ENCODE measurements at regions not wholly inside any gene's neighbourhood (a gene's known extent, or its start where the extent isn't known, plus 50 kb on each side); places are given as distances from the start of the nearest gene placed in this dataset.

- no peaks in the 10 kb centered on the region for H3K79me2 ChIP-seq (ENCODE audit: insufficient read depth, low read length)
- H3K4me3 ChIP-seq (ENCODE audit: low read depth in 1 of 2, low read length in 2 of 2) = no peak overlapping the region
- peak overlapping the region; percentile 91 for H3K27ac ChIP-seq (ENCODE audit: low read length)
- no peaks in the 10 kb centered on the region for H3K27me3 ChIP-seq (ENCODE audit: insufficient read depth, low read length, poor library complexity)
- H4K20me1 ChIP-seq (ENCODE audit: insufficient read depth, low read length) = no peaks in the 10 kb centered on the region
- peak overlapping the region; percentile 36; the same call in 1 of the 2 replicates for H3K4me2 ChIP-seq (ENCODE audit: insufficient read depth, low read length)
- DNase-seq = no peak
- ATAC-seq (ENCODE audit: insufficient read depth, low read depth) = peak; percentile 20; the same call in 2 of the 3 replicates
- H3K4me1 ChIP-seq (ENCODE audit: insufficient read depth, low read length) = peaks cover 51% of the 10 kb centered on the region
- H2AFZ ChIP-seq (ENCODE audit: low read depth, low read length) = 0 out of 2 replicates have a peak overlapping the region, but pooled peaks have one; percentile 22
- no peaks in the 10 kb centered on the region for H3K9me3 ChIP-seq (ENCODE audit: insufficient read depth, low read length, severe bottlenecking)
- TF ChIP-seq, protein P1, sequence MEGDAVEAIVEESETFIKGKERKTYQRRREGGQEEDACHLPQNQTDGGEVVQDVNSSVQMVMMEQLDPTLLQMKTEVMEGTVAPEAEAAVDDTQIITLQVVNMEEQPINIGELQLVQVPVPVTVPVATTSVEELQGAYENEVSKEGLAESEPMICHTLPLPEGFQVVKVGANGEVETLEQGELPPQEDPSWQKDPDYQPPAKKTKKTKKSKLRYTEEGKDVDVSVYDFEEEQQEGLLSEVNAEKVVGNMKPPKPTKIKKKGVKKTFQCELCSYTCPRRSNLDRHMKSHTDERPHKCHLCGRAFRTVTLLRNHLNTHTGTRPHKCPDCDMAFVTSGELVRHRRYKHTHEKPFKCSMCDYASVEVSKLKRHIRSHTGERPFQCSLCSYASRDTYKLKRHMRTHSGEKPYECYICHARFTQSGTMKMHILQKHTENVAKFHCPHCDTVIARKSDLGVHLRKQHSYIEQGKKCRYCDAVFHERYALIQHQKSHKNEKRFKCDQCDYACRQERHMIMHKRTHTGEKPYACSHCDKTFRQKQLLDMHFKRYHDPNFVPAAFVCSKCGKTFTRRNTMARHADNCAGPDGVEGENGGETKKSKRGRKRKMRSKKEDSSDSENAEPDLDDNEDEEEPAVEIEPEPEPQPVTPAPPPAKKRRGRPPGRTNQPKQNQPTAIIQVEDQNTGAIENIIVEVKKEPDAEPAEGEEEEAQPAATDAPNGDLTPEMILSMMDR (IDR thresholded peaks at IDR 0.05; ENCODE audit: borderline replicate concordance, extremely low read depth, low read length, poor library complexity, severe bottlenecking) = no peak
- TF ChIP-seq EZH2 (IDR thresholded peaks at IDR 0.05; ENCODE audit: borderline replicate concordance, low read depth, low read length, severe bottlenecking) = no peak
- H3K9ac ChIP-seq (ENCODE audit: low read depth, low read length) = peak overlapping the region; percentile 42
- no peaks in the 10 kb centered on the region for H3K36me3 ChIP-seq (ENCODE audit: insufficient read depth, low read length)
Observed at GRCh38 chr15:53202876-53203275, 412.7 kb upstream of the ONECUT1 start.

DNA sequence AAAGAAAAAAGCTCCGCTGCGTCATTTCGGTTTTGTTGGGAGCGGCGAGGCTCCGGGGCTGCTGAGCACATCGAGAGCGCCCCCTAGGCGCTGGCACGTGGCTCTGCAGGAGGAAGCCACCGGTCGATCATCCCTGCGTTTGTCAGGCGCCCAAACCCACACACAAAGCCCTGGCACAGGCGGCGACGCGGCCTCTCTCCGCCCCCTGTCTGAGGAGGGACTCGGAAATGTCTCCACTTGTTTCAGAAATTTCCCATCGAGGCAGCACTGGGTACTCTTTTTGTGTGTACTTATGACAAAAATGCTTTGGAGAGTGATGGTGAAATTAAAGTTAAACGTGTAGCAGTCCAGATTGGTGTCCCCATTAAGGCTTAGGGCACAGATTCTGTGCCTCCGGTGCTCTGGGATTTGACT is 407.3 kb upstream of the ONECUT1 start:
- TF ChIP-seq, protein P1 (IDR thresholded peaks at IDR 0.05; ENCODE audit: borderline replicate concordance, extremely low read depth, low read length, poor library complexity, severe bottlenecking) = peak; percentile 81
- no peak for TF ChIP-seq EZH2 (IDR thresholded peaks at IDR 0.05; ENCODE audit: borderline replicate concordance, low read depth, low read length, severe bottlenecking)
- no peak overlapping the region for H2AFZ ChIP-seq (ENCODE audit: low read depth, low read length)
- H3K27me3 ChIP-seq (ENCODE audit: insufficient read depth, low read length, poor library complexity) = no peaks in the 10 kb centered on the region
- no peaks in the 10 kb centered on the region for H3K9me3 ChIP-seq (ENCODE audit: insufficient read depth, low read length, severe bottlenecking)
- no peak overlapping the region for H3K9ac ChIP-seq (ENCODE audit: low read depth, low read length)
- DNase-seq (peak; percentile 75), ATAC-seq (ENCODE audit: insufficient read depth, low read depth) (peak; percentile 87)
- H3K36me3 ChIP-seq (ENCODE audit: insufficient read depth, low read length) = no peaks in the 10 kb centered on the region
- no peak overlapping the region for H3K4me3 ChIP-seq (ENCODE audit: low read depth in 1 of 2, low read length in 2 of 2)
- no peaks in the 10 kb centered on the region for H3K79me2 ChIP-seq (ENCODE audit: insufficient read depth, low read length)
- peaks cover 29% of the 10 kb centered on the region for H3K4me1 ChIP-seq (ENCODE audit: insufficient read depth, low read length)
- H3K27ac ChIP-seq (ENCODE audit: low read length) = no peak overlapping the region
- no peaks in the 10 kb centered on the region for H4K20me1 ChIP-seq (ENCODE audit: insufficient read depth, low read length)
- peak overlapping the region; percentile 33; the same call in 1 of the 2 replicates for H3K4me2 ChIP-seq (ENCODE audit: insufficient read depth, low read length)

- Histone ChIP-seq H3K36me3 (ENCODE audit: insufficient read depth, low read length) (no peaks in the 10 kb centered on the region), H3K9ac (ENCODE audit: low read depth, low read length) (no peak overlapping the region), H4K20me1 (ENCODE audit: insufficient read depth, low read length) (no peaks in the 10 kb centered on the region), H3K79me2 (ENCODE audit: insufficient read depth, low read length) (no peaks in the 10 kb centered on the region), H3K4me2 (ENCODE audit: insufficient read depth, low read length) (no peak overlapping the region), H3K4me3 (ENCODE audit: low read depth in 1 of 2, low read length in 2 of 2) (no peak overlapping the region), H3K9me3 (ENCODE audit: insufficient read depth, low read length, severe bottlenecking) (no peaks in the 10 kb centered on the region), H3K4me1 (ENCODE audit: insufficient read depth, low read length) (peaks cover 23% of the 10 kb centered on the region), H3K27me3 (ENCODE audit: insufficient read depth, low read length, poor library complexity) (no peaks in the 10 kb centered on the region), H2AFZ (ENCODE audit: low read depth, low read length) (no peak overlapping the region), H3K27ac (ENCODE audit: low read length) (no peak overlapping the region)
- no peak for TF ChIP-seq EZH2 (IDR thresholded peaks at IDR 0.05; ENCODE audit: borderline replicate concordance, low read depth, low read length, severe bottlenecking)
- TF ChIP-seq, protein P1 (IDR thresholded peaks at IDR 0.05; ENCODE audit: borderline replicate concordance, extremely low read depth, low read length, poor library complexity, severe bottlenecking) = no peak
- no peak for ATAC-seq (ENCODE audit: insufficient read depth, low read depth)
- no peak for DNase-seq
Observed at GRCh38 chr15:53196788-53197187, 406.7 kb upstream of the ONECUT1 start.

- H3K4me2 ChIP-seq (ENCODE audit: insufficient read depth, low read length) = no peak overlapping the region
- H3K79me2 ChIP-seq (ENCODE audit: insufficient read depth, low read length) = no peaks in the 10 kb centered on the region
- no peak overlapping the region for H3K27ac ChIP-seq (ENCODE audit: low read length)
- H3K4me1 ChIP-seq (ENCODE audit: insufficient read depth, low read length) = peaks cover 17% of the 10 kb centered on the region
- ATAC-seq (ENCODE audit: insufficient read depth, low read depth) = no peak
- DNase-seq = no peak
- H2AFZ ChIP-seq (ENCODE audit: low read depth, low read length) = no peak overlapping the region
- H3K4me3 ChIP-seq (ENCODE audit: low read depth in 1 of 2, low read length in 2 of 2) = no peak overlapping the region
- no peak overlapping the region for H3K9ac ChIP-seq (ENCODE audit: low read depth, low read length)
- no peaks in the 10 kb centered on the region for H3K36me3 ChIP-seq (ENCODE audit: insufficient read depth, low read length)
- no peaks in the 10 kb centered on the region for H3K27me3 ChIP-seq (ENCODE audit: insufficient read depth, low read length, poor library complexity)
- no peak for TF ChIP-seq EZH2 (IDR thresholded peaks at IDR 0.05; ENCODE audit: borderline replicate concordance, low read depth, low read length, severe bottlenecking)
- TF ChIP-seq, protein P1 (IDR thresholded peaks at IDR 0.05; ENCODE audit: borderline replicate concordance, extremely low read depth, low read length, poor library complexity, severe bottlenecking) = no peak
- no peaks in the 10 kb centered on the region for H3K9me3 ChIP-seq (ENCODE audit: insufficient read depth, low read length, severe bottlenecking)
- H4K20me1 ChIP-seq (ENCODE audit: insufficient read depth, low read length) = no peaks in the 10 kb centered on the region
Observed at GRCh38 chr15:53196242-53196641, 406.1 kb upstream of the ONECUT1 start.
